IPS-15b (cell line): ENCODE measurements at regions not wholly inside any gene's neighbourhood (a gene's known extent, or its start where the extent isn't known, plus 50 kb on each side); places are given as distances from the start of the nearest gene placed in this dataset.

ENCODE experiments used
- H3K27me3 ChIP-seq: one replicate; pipeline ENCODE4 v1.6.1; 2013; ENCODE audit warnings: low read length; ENCODE audit not compliant: control insufficient read depth, insufficient read depth
- H3K36me3 ChIP-seq: one replicate; pipeline ENCODE4 v1.6.1; 2013; ENCODE audit warnings: low read length; ENCODE audit not compliant: control insufficient read depth, insufficient read depth
- H3K4me1 ChIP-seq: one replicate; pipeline ENCODE4 v1.6.1; 2013; ENCODE audit warnings: mild to moderate bottlenecking, low read length; ENCODE audit not compliant: control insufficient read depth, insufficient read depth
- H3K4me3 ChIP-seq: one replicate; pipeline ENCODE4 v1.5.1; 2013; ENCODE audit warnings: low read depth, low read length
- H3K9ac ChIP-seq: one replicate; pipeline ENCODE4 v1.6.1; 2013; ENCODE audit warnings: low read depth, mild to moderate bottlenecking, low read length
- H3K9me3 ChIP-seq: one replicate; pipeline ENCODE4 v1.6.1; 2013; ENCODE audit warnings: mild to moderate bottlenecking, low read length; ENCODE audit not compliant: control insufficient read depth, insufficient read depth

- Histone ChIP-seq H3K4me1 (no peaks in the 10 kb centered on the region), H3K27me3 (no peaks in the 10 kb centered on the region), H3K4me3 (no peak overlapping the region), H3K9ac (no peak overlapping the region), H3K36me3 (no peaks in the 10 kb centered on the region), H3K9me3 (no peaks in the 10 kb centered on the region)
Measured at GRCh38 chr3:76788206-76788605, 251.7 kb upstream of the ROBO2 start.

- Histone ChIP-seq H3K27me3 (no peaks in the 10 kb centered on the region), H3K36me3 (no peaks in the 10 kb centered on the region), H3K9me3 (no peaks in the 10 kb centered on the region), H3K4me3 (no peak overlapping the region), H3K4me1 (no peaks in the 10 kb centered on the region), H3K9ac (no peak overlapping the region)
Measured at GRCh38 chr3:76789237-76789636, 250.7 kb upstream of the ROBO2 start.

- no peaks in the 10 kb centered on the region for H3K4me1 ChIP-seq
- no peaks in the 10 kb centered on the region for H3K9me3 ChIP-seq
- H3K36me3 ChIP-seq, result no peaks in the 10 kb centered on the region
- no peak overlapping the region for H3K9ac ChIP-seq
- no peak overlapping the region for H3K4me3 ChIP-seq
- H3K27me3 ChIP-seq, result no peaks in the 10 kb centered on the region
Measured at GRCh38 chr3:76811418-76811817, 228.5 kb upstream of the ROBO2 start.

DNA sequence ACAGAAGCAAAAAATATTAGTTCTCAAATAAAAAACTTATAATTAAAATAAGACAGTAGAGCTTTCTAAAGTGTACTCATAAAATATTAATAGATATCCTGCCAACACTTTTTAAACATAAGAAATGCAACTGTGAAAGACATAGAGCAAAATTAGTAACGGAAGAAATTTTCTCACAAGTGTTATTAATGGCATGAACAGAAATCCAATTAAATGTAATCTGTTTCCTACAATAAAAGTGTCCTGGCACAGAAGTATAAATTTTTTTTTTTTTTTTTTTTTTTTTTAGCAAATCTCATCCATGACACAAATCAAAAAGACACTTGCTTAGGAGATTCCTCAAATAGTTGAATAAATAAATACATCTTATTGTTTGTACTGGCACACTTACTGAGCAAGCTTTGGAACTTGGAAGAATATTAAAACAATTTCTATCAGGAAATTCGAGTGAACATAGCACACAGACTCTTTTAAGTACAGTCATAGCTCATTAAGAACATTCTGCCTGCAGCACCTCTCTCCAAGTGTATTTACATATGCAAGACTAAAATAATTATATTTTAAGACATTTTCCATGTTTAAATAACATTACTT is 227.2 kb upstream of the ROBO2 start:
- H3K27me3 ChIP-seq, result no peaks in the 10 kb centered on the region
- H3K4me3 ChIP-seq, result no peak overlapping the region
- H3K9me3 ChIP-seq, result no peaks in the 10 kb centered on the region
- no peaks in the 10 kb centered on the region for H3K36me3 ChIP-seq
- H3K4me1 ChIP-seq, result no peaks in the 10 kb centered on the region
- no peak overlapping the region for H3K9ac ChIP-seq

GRCh38 chr3:76815561-76815960 is 224.3 kb upstream of the ROBO2 start:
- no peak overlapping the region for H3K9ac ChIP-seq
- H3K36me3 ChIP-seq, result no peaks in the 10 kb centered on the region
- H3K4me1 ChIP-seq, result no peaks in the 10 kb centered on the region
- H3K27me3 ChIP-seq, result no peaks in the 10 kb centered on the region
- H3K4me3 ChIP-seq, result no peak overlapping the region
- H3K9me3 ChIP-seq, result no peaks in the 10 kb centered on the region

DNA sequence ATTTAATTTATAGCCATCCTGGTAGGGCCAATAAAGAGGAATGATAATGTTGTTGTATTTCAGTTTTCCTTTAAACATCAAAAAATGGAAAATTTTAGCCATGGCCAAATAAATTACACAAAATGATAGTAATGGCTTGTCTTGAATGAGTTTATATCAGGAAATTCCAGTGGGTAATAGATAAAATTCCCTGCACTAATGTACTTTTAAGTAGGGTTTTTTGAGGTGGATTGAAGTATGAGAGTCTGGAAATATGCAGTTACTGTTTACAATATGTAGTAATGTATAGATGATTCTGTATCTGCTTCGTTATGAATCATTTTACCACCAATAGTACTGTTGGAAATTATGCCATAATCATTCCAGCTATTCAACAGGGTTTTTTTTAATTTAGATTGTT is 219.4 kb upstream of the ROBO2 start:
- no peak overlapping the region for H3K9ac ChIP-seq
- H3K27me3 ChIP-seq, result no peaks in the 10 kb centered on the region
- H3K36me3 ChIP-seq, result no peaks in the 10 kb centered on the region
- H3K9me3 ChIP-seq, result no peaks in the 10 kb centered on the region
- no peaks in the 10 kb centered on the region for H3K4me1 ChIP-seq
- no peak overlapping the region for H3K4me3 ChIP-seq

GRCh38 chr3:76824658-76825240 is 215.2 kb upstream of the ROBO2 start:
- Histone ChIP-seq H3K4me3 (no peak overlapping the region), H3K27me3 (no peaks in the 10 kb centered on the region), H3K36me3 (no peaks in the 10 kb centered on the region), H3K9ac (no peak overlapping the region), H3K9me3 (no peaks in the 10 kb centered on the region), H3K4me1 (peaks cover 6% of the 10 kb centered on the region)

DNA sequence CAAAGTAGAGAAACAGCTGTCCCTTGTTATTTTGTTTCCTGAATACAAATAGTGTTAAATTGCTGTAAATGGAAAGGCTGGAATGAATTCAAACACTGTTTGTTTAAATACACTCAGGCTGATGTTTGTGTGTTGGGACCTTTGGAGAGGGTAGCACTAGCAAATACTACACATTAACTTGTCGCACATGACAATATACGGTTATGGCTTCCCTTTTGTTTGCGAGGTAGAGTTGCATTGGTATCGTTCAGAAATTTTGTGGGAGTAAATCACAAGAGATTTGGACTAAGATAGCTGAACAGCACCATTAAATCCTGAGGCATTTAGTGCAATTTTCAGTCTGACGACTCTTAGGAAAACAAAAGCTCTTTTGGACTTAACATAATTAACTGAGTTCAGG is 213.0 kb upstream of the ROBO2 start:
- Histone ChIP-seq H3K4me1 (peaks cover 6% of the 10 kb centered on the region), H3K27me3 (no peaks in the 10 kb centered on the region), H3K9me3 (no peaks in the 10 kb centered on the region), H3K36me3 (no peaks in the 10 kb centered on the region), H3K9ac (no peak overlapping the region), H3K4me3 (no peak overlapping the region)

GRCh38 chr3:76827701-76828226 is 212.1 kb upstream of the ROBO2 start:
- Histone ChIP-seq H3K36me3 (no peaks in the 10 kb centered on the region), H3K9ac (no peak overlapping the region), H3K27me3 (no peaks in the 10 kb centered on the region), H3K4me1 (peaks cover 6% of the 10 kb centered on the region), H3K4me3 (no peak overlapping the region), H3K9me3 (no peaks in the 10 kb centered on the region)

DNA sequence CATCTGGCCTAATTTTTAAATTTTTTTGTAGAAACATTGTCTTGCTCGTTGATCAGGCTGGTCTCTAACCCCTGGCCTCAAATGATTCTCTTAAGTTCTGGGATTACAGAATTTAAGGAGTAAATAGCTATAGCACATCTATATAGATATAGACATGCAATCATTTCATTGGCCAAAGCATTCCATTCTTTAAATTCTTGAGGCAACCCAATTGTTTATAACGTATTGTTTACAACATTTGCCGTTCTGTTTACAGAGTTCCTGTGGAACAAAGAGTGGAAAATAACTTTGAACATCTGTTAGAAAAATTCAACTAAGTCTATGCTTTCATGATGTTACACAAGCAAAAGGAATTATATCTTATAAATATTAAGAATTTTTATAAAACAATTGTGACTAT is 205.2 kb upstream of the ROBO2 start:
- no peaks in the 10 kb centered on the region for H3K9me3 ChIP-seq
- H3K4me1 ChIP-seq, result no peaks in the 10 kb centered on the region
- H3K27me3 ChIP-seq, result no peaks in the 10 kb centered on the region
- no peaks in the 10 kb centered on the region for H3K36me3 ChIP-seq
- H3K9ac ChIP-seq, result no peak overlapping the region
- H3K4me3 ChIP-seq, result no peak overlapping the region

DNA sequence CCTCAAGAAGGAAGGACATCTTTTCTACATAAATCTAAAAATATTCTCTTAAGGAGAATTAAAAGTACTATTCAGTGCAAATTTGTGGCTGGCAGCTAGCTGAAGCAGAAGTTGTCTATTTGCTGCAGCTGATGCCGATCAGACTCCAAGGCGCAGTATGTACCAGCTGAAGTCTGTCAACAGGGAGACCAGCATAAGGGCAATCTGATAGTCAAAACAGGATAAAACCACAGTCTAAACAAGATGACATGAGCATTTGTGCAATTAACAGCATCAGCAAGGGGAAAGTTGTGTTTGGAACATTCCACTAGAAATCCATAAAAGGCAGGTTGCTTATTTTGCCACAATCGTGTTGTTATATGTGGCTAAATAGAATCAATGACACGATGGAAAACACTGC is 198.2 kb upstream of the ROBO2 start:
- H3K27me3 ChIP-seq, result no peaks in the 10 kb centered on the region
- no peaks in the 10 kb centered on the region for H3K36me3 ChIP-seq
- H3K4me1 ChIP-seq, result no peaks in the 10 kb centered on the region
- no peaks in the 10 kb centered on the region for H3K9me3 ChIP-seq
- no peak overlapping the region for H3K9ac ChIP-seq
- no peak overlapping the region for H3K4me3 ChIP-seq

- H3K9me3 ChIP-seq, result no peaks in the 10 kb centered on the region
- H3K4me3 ChIP-seq, result no peak overlapping the region
- H3K27me3 ChIP-seq, result no peaks in the 10 kb centered on the region
- H3K9ac ChIP-seq, result no peak overlapping the region
- H3K36me3 ChIP-seq, result no peaks in the 10 kb centered on the region
- H3K4me1 ChIP-seq, result no peaks in the 10 kb centered on the region
Measured at GRCh38 chr3:76842216-76842615, 197.7 kb upstream of the ROBO2 start.
